ENCODE measurements at regions not wholly inside any gene's neighbourhood (a gene's known extent, or its start where the extent isn't known, plus 50 kb on each side); places are given as distances from the start of the nearest gene placed in this dataset.

GRCh38 chr1:55888685-55889317 lies 673.6 kb upstream of the USP24 start:
- no peak overlapping the region for H3K23ac ChIP-seq (ENCODE audit: insufficient read length)
- DNase-seq (ENCODE audit: low read depth in 1 of 2, low spot score in 2 of 2) (no peak), FAIRE-seq (no peak)
- no peaks in the 10 kb centered on the region for H4K20me1 ChIP-seq (replicated peaks in 1 of 2; ENCODE audit: control insufficient read depth in 1 of 2, insufficient read depth in 2 of 2, low read length in 2 of 2)
- no peaks in the 10 kb centered on the region for H3K79me1 ChIP-seq (ENCODE audit: low read depth, low read length)
- H2AK5ac ChIP-seq (ENCODE audit: low read depth, low read length) = no peak overlapping the region
- no peak overlapping the region for H4K8ac ChIP-seq (ENCODE audit: extremely low read depth, insufficient read depth, low read length)
- H3K18ac ChIP-seq (ENCODE audit: extremely low read depth, low read length) = no peak overlapping the region
- no peak overlapping the region for H3K4ac ChIP-seq (replicated peaks; ENCODE audit: insufficient read length, low read depth, low read length)
- no peaks in the 10 kb centered on the region for H3K4me1 ChIP-seq (replicated peaks in 1 of 4; ENCODE audit: control insufficient read depth in 3 of 4, insufficient read depth in 4 of 4, low read length in 3 of 4)
- no peaks in the 10 kb centered on the region for H3K79me2 ChIP-seq (ENCODE audit: control insufficient read depth in 1 of 2, insufficient read depth in 2 of 2, low read length in 2 of 2)
- H3K4me2 ChIP-seq (ENCODE audit: insufficient read depth in 1 of 2, low read depth in 2 of 2, low read length in 2 of 2) = no peak overlapping the region
- H3K14ac ChIP-seq (ENCODE audit: insufficient read length) = no peak overlapping the region
- H2BK12ac ChIP-seq (ENCODE audit: low read depth, low read length) = no peak overlapping the region
- no peak overlapping the region for H2AFZ ChIP-seq (ENCODE audit: low read length)
- WGBS, 2 experiments (ENCODE audit: extremely low coverage in 1 of 2, insufficient coverage in 1 of 2, insufficient read length in 1 of 2, insufficient replicate concordance in 2 of 2, low coverage in 1 of 2, low lambda C conversion rate in 2 of 2, missing lambda C conversion rate in 1 of 2) = 90% methylated on average over 3 of the region's 3 CpGs; no CpG with 5 or more reads in 1 of the 2 experiments
- no peak overlapping the region for H2BK15ac ChIP-seq (ENCODE audit: low read length)
- H3K9me3 ChIP-seq (ENCODE audit: insufficient read depth in 2 of 2, low read depth in 1 of 2, low read length in 1 of 2) = 0 out of 4 replicates have a peak, but pooled peaks cover 0 to 3% of the 10 kb centered on the region in 2 experiments
- no peaks in the 10 kb centered on the region for H3K27me3 ChIP-seq (replicated peaks in 1 of 4; ENCODE audit: control insufficient read depth in 3 of 4, extremely low read depth in 1 of 4, insufficient read depth in 3 of 4, low read length in 3 of 4)
- H4K91ac ChIP-seq (replicated peaks; ENCODE audit: insufficient read length, low read length) = no peak overlapping the region
- H3K36me3 ChIP-seq (ENCODE audit: control insufficient read depth in 2 of 4, insufficient read depth in 4 of 4, low read length in 3 of 4) = no peaks in the 10 kb centered on the region
- H3K56ac ChIP-seq (replicated peaks; ENCODE audit: insufficient read length, low read depth, low read length) = no peak overlapping the region
- no peak overlapping the region for H4K5ac ChIP-seq (ENCODE audit: insufficient read length, low read depth, low read length)
- H3K4me3 ChIP-seq (ENCODE audit: extremely low read depth in 1 of 4, insufficient read depth in 2 of 4, low read depth in 3 of 4, low read length in 4 of 4) = no peak overlapping the region
- H2BK120ac ChIP-seq (replicated peaks; ENCODE audit: low read depth, low read length) = no peak overlapping the region
- CTCF ChIA-PET (ENCODE audit: partially characterized antibody) = no interaction called here
- H3K27ac ChIP-seq (ENCODE audit: low read depth, low read length) = no peak overlapping the region
- POLR2A ChIA-PET (ENCODE audit: partially characterized antibody) = no interaction called here
- H2BK5ac ChIP-seq (ENCODE audit: low read depth, low read length) = no peak overlapping the region
- H3K23me2 ChIP-seq (ENCODE audit: low read depth, low read length) = no peaks in the 10 kb centered on the region
- no peak overlapping the region for H2BK20ac ChIP-seq (ENCODE audit: low read length)
- H3K9ac ChIP-seq (replicated peaks in 1 of 4; ENCODE audit: extremely low read depth in 1 of 4, low read depth in 3 of 4, low read length in 3 of 4) = no peak overlapping the region
- TF ChIP-seq SUZ12 (IDR thresholded peaks at IDR 0.05; ENCODE audit: low read length) (no peak), SIRT6 (IDR thresholded peaks at IDR 0.05; ENCODE audit: low read length) (no peak), CHD1 (IDR thresholded peaks at IDR 0.05; ENCODE audit: low read depth, low read length) (no peak)
